Esophagus muscularis mucosa (tissue), 4 donors: ENCODE measurements at regions not wholly inside any gene's neighbourhood (a gene's known extent, or its start where the extent isn't known, plus 50 kb on each side); places are given as distances from the start of the nearest gene placed in this dataset.

Experiments
- CTCF ChIP-seq, 3 experiments: fragments of 200-600 bp in 2 of 3; fragments of 450-650 bp in 1 of 3; sonication (generic) in 2 of 3; IDR thresholded peaks; one replicate each; pipeline ENCODE4 v1.5.1; 2017 to 2019; ENCODE audit warnings: antibody characterized with exemption in 3 of 3, mild to moderate bottlenecking in 2 of 3, moderate library complexity in 1 of 3
- EP300 ChIP-seq: sonication (generic); formaldehyde crosslinking; IDR thresholded peaks from one replicate; pipeline ENCODE4 v1.6.1; 2017; ENCODE audit warnings: antibody characterized with exemption
- POLR2A ChIP-seq: fragments of 450-650 bp; IDR thresholded peaks from one replicate; pipeline ENCODE4 v1.6.1; 2017; ENCODE audit warnings: antibody characterized with exemption, moderate library complexity, mild to moderate bottlenecking, low read depth

DNA sequence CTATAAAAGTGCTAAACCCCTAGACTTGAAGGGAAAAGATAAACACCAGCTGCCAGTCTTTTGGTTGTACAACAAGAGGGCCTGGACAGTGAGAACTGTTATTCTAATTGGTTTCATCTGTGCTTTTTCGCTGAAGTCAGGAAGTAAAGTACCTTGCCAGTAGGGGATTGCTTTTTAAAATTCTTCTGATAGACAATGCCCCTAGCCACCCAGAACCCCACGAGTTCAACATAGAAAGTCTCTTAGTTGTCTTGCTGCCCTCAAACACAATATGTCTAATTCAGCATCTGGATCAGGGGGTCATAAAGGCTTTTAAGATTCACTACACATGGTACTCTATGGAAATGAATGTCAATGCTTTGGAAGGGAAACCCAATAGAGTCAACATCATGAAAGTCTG is 289.2 kb downstream of the TBX15 start:
- TF ChIP-seq CTCF (IDR thresholded peaks at IDR 0.05) (no peak), EP300 (no peak), POLR2A (no peak)
